HCT116 (cell line): ENCODE measurements at regions not wholly inside any gene's neighbourhood (a gene's known extent, or its start where the extent isn't known, plus 50 kb on each side); places are given as distances from the start of the nearest gene placed in this dataset.

Experiments
- ATAC-seq: fragments of 200-7000 bp; cut with Tn5 transposase; 2 replicates; pipeline ENCODE4 v1.9.1; 2020; ENCODE audit warnings: mild to moderate bottlenecking, moderate library complexity
- BruUV-seq: library from RNA; stranded (reverse); fragments of 400-500 nt; replicated peaks from 2 replicates; lab custom pipeline; 2021; lab: Mats Ljungman, UMichigan
- CTCF ChIA-PET: fragments of 300-600 bp; sonication (Branson Sonifier 250); formaldehyde crosslinking; loops from one replicate; lab custom pipeline; 2021; ENCODE audit warnings: antibody characterized with exemption; lab: Charles Lee
- POLR2A ChIA-PET: fragments of 300-600, 350-600 bp; sonication (Branson Sonifier 250); formaldehyde crosslinking; loops from one replicate; lab custom pipeline; 2021; ENCODE audit warnings: antibody characterized with exemption; lab: Charles Lee
- RAD21 ChIA-PET, 2 experiments: fragments of 300-600 bp; sonication (Branson Sonifier 250); formaldehyde crosslinking; loops; one replicate each; lab custom pipeline; 2023; ENCODE audit warnings: low total read pairs in 2 of 2; ENCODE audit not compliant: uncharacterized antibody in 2 of 2, unreplicated experiment in 2 of 2, low non-redundant PET in 1 of 2; lab: Charles Lee
- DNase-seq: peaks from one replicate; pipeline ENCODE4 v3.0.0-alpha.2; 2010; ENCODE audit warnings: low read depth, low spot score
- H2AFZ ChIP-seq: fragments of 200-600 bp; shearing (Covaris generic), sonication (generic); 2 replicates; pipeline ENCODE4 v1.6.1; 2017; ENCODE audit warnings: low read depth, mixed run types, mixed read lengths, antibody characterized with exemption, low read length; ENCODE audit not compliant: poor library complexity, severe bottlenecking
- H3K27ac ChIP-seq: 2 replicates; pipeline ENCODE4 v1.5.1; 2012; ENCODE audit warnings: low read depth, low read length
- H3K27me3 ChIP-seq: fragments of 200-600 bp; sonication (generic); 2 replicates; pipeline ENCODE4 v1.6.1; 2016; ENCODE audit warnings: mixed run types, low read length, mixed read lengths; ENCODE audit not compliant: insufficient read depth
- H3K36me3 ChIP-seq, 2 experiments: fragments of 200-500 bp in 1 of 2; fragments of 200-600 bp in 1 of 2; sonication (Bioruptor generic) in 1 of 2; sonication (generic) in 1 of 2; 2 replicates each; pipeline versions ENCODE4 v1.5.1 to v1.6.1; 2014 to 2016; ENCODE audit warnings: low read length in 2 of 2, inconsistent platforms in 1 of 2, mixed read lengths in 1 of 2, mixed run types in 1 of 2; ENCODE audit not compliant: insufficient read depth in 2 of 2, control insufficient read depth in 1 of 2
- H3K4me1 ChIP-seq, 2 experiments: fragments of 200-600 bp in 1 of 2; sonication (generic) in 1 of 2; 2 replicates each; pipeline versions ENCODE4 v1.5.1 to v1.6.1; 2012 to 2017; ENCODE audit warnings: low read length in 2 of 2, inconsistent platforms in 1 of 2, mild to moderate bottlenecking in 1 of 2, mixed read lengths in 1 of 2, mixed run types in 1 of 2, moderate library complexity in 1 of 2; ENCODE audit not compliant: insufficient read depth in 2 of 2, control insufficient read depth in 1 of 2
- H3K4me2 ChIP-seq: fragments of 200-600 bp; sonication (generic); 2 replicates; pipeline ENCODE4 v1.6.1; 2017; ENCODE audit warnings: mixed run types, low read length, mixed read lengths
- H3K4me3 ChIP-seq, 2 experiments: fragments of 200-600 bp in 1 of 2; sonication (generic) in 1 of 2; replicated peaks in 1 of 2; 2 replicates each; pipeline ENCODE4 v1.5.1; 2011 to 2016; ENCODE audit warnings: low read length in 2 of 2, control low read depth in 1 of 2, low read depth in 1 of 2, mild to moderate bottlenecking in 1 of 2, mixed read lengths in 1 of 2, mixed run types in 1 of 2
- H3K79me2 ChIP-seq: fragments of 200-600 bp; sonication (generic); 2 replicates; pipeline ENCODE4 v1.6.1; 2017; ENCODE audit warnings: mild to moderate bottlenecking, mixed run types, low read length, moderate library complexity, mixed read lengths; ENCODE audit not compliant: insufficient read depth
- H3K9ac ChIP-seq: fragments of 200-600 bp; sonication (generic); 2 replicates; pipeline ENCODE4 v1.6.1; 2016; ENCODE audit warnings: low read length, mixed read lengths
- H3K9me2 ChIP-seq: fragments of 200-600 bp; sonication (generic), shearing (Covaris generic); 2 replicates; pipeline ENCODE4 v1.6.1; 2017; ENCODE audit warnings: mixed run types, mild to moderate bottlenecking, moderate library complexity; ENCODE audit not compliant: insufficient read depth
- H3K9me3 ChIP-seq, 2 experiments: fragments of 200-500 bp in 1 of 2; fragments of 200-600 bp in 1 of 2; sonication (Bioruptor generic) in 1 of 2; sonication (generic) in 1 of 2; 2 replicates each; pipeline ENCODE4 v1.6.1; 2014 to 2017; ENCODE audit warnings: low read length in 2 of 2, mixed read lengths in 2 of 2, inconsistent platforms in 1 of 2, low read depth in 1 of 2, mild to moderate bottlenecking in 1 of 2, mixed run types in 1 of 2, moderate library complexity in 1 of 2; ENCODE audit not compliant: control insufficient read depth in 1 of 2, insufficient read depth in 1 of 2
- H4K20me1 ChIP-seq: fragments of 200-600 bp; sonication (generic), shearing (Covaris generic); 2 replicates; pipeline ENCODE4 v1.6.1; 2017; ENCODE audit warnings: mixed run types, mild to moderate bottlenecking, moderate library complexity; ENCODE audit not compliant: insufficient read depth
- CBX3 ChIP-seq: IDR thresholded peaks from 2 replicates; pipeline ENCODE4 v1.6.1; 2012; ENCODE audit warnings: low read depth
- CTCF ChIP-seq, 3 experiments: fragments of 200-600 bp in 1 of 3; sonication (generic) in 1 of 3; IDR thresholded peaks in 2 of 3; conservative IDR thresholded peaks in 1 of 3; 2 replicates each; pipeline ENCODE4 v1.5.1; 2012 to 2017; ENCODE audit warnings: low read depth in 2 of 3, low read length in 2 of 3, antibody characterized with exemption in 1 of 3, borderline replicate concordance in 1 of 3, control low read depth in 1 of 3, mild to moderate bottlenecking in 1 of 3, mixed read lengths in 1 of 3, mixed run types in 1 of 3, moderate library complexity in 1 of 3; ENCODE audit not compliant: insufficient read depth in 1 of 3
- ELF1 ChIP-seq: IDR thresholded peaks from 2 replicates; pipeline ENCODE4 v1.6.1; 2012; ENCODE audit warnings: low read depth, borderline replicate concordance
- EZH2 ChIP-seq: fragments of 200-600 bp; sonication (generic); IDR thresholded peaks from 2 replicates; pipeline ENCODE4 v1.6.1; 2017; ENCODE audit warnings: antibody characterized with exemption, mixed run types
- EZH2phosphoT487 ChIP-seq: fragments of 200-600 bp; IDR thresholded peaks from 2 replicates; pipeline ENCODE4 v1.6.1; 2018; ENCODE audit warnings: antibody characterized with exemption, borderline replicate concordance
- JUND ChIP-seq: IDR thresholded peaks from 2 replicates; pipeline ENCODE4 v1.6.1; 2012
- MAX ChIP-seq: IDR thresholded peaks from 2 replicates; pipeline ENCODE4 v1.6.1; 2012
- POLR2A ChIP-seq: IDR thresholded peaks from 2 replicates; pipeline ENCODE4 v1.7.0; 2011; ENCODE audit warnings: borderline replicate concordance; ENCODE audit not compliant: insufficient read depth, insufficient read length; ENCODE audit errors: extremely low read depth
- RAD21 ChIP-seq: IDR thresholded peaks from 2 replicates; pipeline ENCODE4 v1.6.1; 2012; ENCODE audit warnings: low read depth, mild to moderate bottlenecking
- REST ChIP-seq: IDR thresholded peaks from 2 replicates; pipeline ENCODE4 v1.6.1; 2012; ENCODE audit warnings: low read depth
- SIN3A ChIP-seq: IDR thresholded peaks from 2 replicates; pipeline ENCODE4 v1.6.1; 2012; ENCODE audit warnings: low read depth
- SP1 ChIP-seq: IDR thresholded peaks from 2 replicates; pipeline ENCODE4 v1.6.1; 2012; ENCODE audit warnings: low read depth
- SRF ChIP-seq: IDR thresholded peaks from 2 replicates; pipeline ENCODE4 v1.6.1; 2012; ENCODE audit warnings: low read depth
- TCF7L2 ChIP-seq: IDR thresholded peaks from 2 replicates; pipeline ENCODE4 v1.7.0; 2011; ENCODE audit warnings: borderline replicate concordance, inconsistent platforms; ENCODE audit not compliant: insufficient read depth, insufficient read length; ENCODE audit errors: extremely low read depth
- ZFX ChIP-seq: fragments of 450-650 bp; IDR thresholded peaks from 2 replicates; pipeline ENCODE4 v1.6.1; 2017
- intact Hi-C: fragments of 100-400 bp; cut with micrococcal nuclease; formaldehyde crosslinking; loops from 2 replicates; pipeline ENCODE4 v1.10.0; 2022
- TF ChIP-seq, protein P1 (sequence below): IDR thresholded peaks from 2 replicates; pipeline ENCODE4 v1.6.1; 2011; ENCODE audit warnings: mild to moderate bottlenecking, low read length, moderate library complexity; ENCODE audit not compliant: insufficient replicate concordance; ENCODE audit errors: extremely low read depth

GRCh38 chr2:78061301-78061700 is 539.1 kb upstream of the LRRTM4 start (continued):
- no peak for TF ChIP-seq SIN3A

DNA sequence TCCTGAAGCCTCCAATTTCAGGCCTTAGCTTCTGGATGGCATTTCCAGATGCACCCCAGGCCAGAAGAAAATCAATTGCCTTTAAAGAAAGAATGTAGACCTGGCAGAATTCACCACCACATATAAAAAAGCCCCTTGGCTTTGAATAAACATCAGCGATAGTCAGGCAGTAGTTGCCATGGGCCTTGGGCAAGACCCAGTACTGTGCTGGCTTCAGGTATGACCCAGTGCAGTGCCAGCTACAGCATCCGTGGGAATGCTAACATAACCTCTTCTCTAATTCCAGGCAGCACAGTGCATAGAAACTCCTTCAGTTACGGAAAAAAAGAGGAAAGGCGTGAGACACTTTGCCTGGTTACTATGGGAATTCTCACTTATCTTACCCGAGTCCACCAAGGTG is 539.6 kb upstream of the LRRTM4 start:
- CTCF ChIA-PET: no interaction called here
- TF ChIP-seq RAD21 (no peak), EZH2phosphoT487 (no peak), JUND (no peak), SRF (no peak), CTCF (IDR thresholded peaks at IDR 0.05 in 2 of 3, conservative IDR thresholded peaks at IDR 0.05 in 1 of 3; ENCODE audit: borderline replicate concordance in 1 of 3, insufficient read depth in 1 of 3, low read depth in 2 of 3, low read length in 2 of 3) (no peak), SP1 (no peak), CBX3 (no peak), EZH2 (no peak), REST (no peak), ELF1 (no peak), POLR2A (no peak), ZFX (no peak), MAX (no peak), TCF7L2 (no peak)
- TF ChIP-seq, protein P1, sequence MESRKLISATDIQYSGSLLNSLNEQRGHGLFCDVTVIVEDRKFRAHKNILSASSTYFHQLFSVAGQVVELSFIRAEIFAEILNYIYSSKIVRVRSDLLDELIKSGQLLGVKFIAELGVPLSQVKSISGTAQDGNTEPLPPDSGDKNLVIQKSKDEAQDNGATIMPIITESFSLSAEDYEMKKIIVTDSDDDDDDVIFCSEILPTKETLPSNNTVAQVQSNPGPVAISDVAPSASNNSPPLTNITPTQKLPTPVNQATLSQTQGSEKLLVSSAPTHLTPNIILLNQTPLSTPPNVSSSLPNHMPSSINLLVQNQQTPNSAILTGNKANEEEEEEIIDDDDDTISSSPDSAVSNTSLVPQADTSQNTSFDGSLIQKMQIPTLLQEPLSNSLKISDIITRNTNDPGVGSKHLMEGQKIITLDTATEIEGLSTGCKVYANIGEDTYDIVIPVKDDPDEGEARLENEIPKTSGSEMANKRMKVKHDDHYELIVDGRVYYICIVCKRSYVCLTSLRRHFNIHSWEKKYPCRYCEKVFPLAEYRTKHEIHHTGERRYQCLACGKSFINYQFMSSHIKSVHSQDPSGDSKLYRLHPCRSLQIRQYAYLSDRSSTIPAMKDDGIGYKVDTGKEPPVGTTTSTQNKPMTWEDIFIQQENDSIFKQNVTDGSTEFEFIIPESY: no peak
- no peaks in the 10 kb centered on the region for H3K9me2 ChIP-seq
- H3K79me2 ChIP-seq: no peaks in the 10 kb centered on the region
- ATAC-seq: no peak
- no peak overlapping the region for H2AFZ ChIP-seq
- peaks cover 14 to 22% of the 10 kb centered on the region in 2 experiments; a peak in 2 of 4 replicates for H3K9me3 ChIP-seq
- RAD21 ChIA-PET: no interaction called here
- no peaks in the 10 kb centered on the region for H4K20me1 ChIP-seq
- no peak for DNase-seq
- H3K27me3 ChIP-seq: no peaks in the 10 kb centered on the region
- no peak overlapping the region for H3K4me2 ChIP-seq
- POLR2A ChIA-PET: no interaction called here
- BruUV-seq: no TSS peak
- H3K4me3 ChIP-seq: no peak overlapping the region
- H3K27ac ChIP-seq: no peak overlapping the region
- H3K9ac ChIP-seq: no peak overlapping the region
- H3K36me3 ChIP-seq: no peaks in the 10 kb centered on the region
- no peaks in the 10 kb centered on the region for H3K4me1 ChIP-seq
- intact Hi-C loops: no loop called here
